ENCODE measurements at regions not wholly inside any gene's neighbourhood (a gene's known extent, or its start where the extent isn't known, plus 50 kb on each side); places are given as distances from the start of the nearest gene placed in this dataset.
A peak's percentile ranks its signal among the peaks of the same experiment; 100 is the strongest.

GRCh38 chr2:215716956-215717355, 281.1 kb upstream of the FN1 start:
- Histone ChIP-seq H3K4me1 (ENCODE audit: control insufficient read depth in 2 of 3, insufficient read depth in 2 of 3, low read depth in 1 of 3, low read length in 3 of 3) (peaks cover 0 to 10% (median 0%) of the 10 kb centered on the region in 3 donors), H3K9me3 (ENCODE audit: control insufficient read depth in 2 of 3, insufficient read depth in 1 of 3, low read length in 3 of 3) (no peaks in the 10 kb centered on the region), H3K27me3 (ENCODE audit: control insufficient read depth, insufficient read depth, low read length) (no peaks in the 10 kb centered on the region), H3K4me3 (ENCODE audit: low read length in 3 of 3) (no peak overlapping the region), H3K9ac (ENCODE audit: low read length in 3 of 3) (no peak overlapping the region), H3K27ac (ENCODE audit: low read depth in 2 of 2, low read length in 2 of 2) (no peak overlapping the region), H3K36me3 (ENCODE audit: control insufficient read depth in 2 of 3, insufficient read depth in 3 of 3, low read length in 3 of 3) (no peaks in the 10 kb centered on the region)
- intact Hi-C loops (cut with DNase I), result no loop called here
- DNase-seq (no peak), FAIRE-seq (no peak)
- TF ChIP-seq, protein P1, sequence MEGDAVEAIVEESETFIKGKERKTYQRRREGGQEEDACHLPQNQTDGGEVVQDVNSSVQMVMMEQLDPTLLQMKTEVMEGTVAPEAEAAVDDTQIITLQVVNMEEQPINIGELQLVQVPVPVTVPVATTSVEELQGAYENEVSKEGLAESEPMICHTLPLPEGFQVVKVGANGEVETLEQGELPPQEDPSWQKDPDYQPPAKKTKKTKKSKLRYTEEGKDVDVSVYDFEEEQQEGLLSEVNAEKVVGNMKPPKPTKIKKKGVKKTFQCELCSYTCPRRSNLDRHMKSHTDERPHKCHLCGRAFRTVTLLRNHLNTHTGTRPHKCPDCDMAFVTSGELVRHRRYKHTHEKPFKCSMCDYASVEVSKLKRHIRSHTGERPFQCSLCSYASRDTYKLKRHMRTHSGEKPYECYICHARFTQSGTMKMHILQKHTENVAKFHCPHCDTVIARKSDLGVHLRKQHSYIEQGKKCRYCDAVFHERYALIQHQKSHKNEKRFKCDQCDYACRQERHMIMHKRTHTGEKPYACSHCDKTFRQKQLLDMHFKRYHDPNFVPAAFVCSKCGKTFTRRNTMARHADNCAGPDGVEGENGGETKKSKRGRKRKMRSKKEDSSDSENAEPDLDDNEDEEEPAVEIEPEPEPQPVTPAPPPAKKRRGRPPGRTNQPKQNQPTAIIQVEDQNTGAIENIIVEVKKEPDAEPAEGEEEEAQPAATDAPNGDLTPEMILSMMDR (IDR thresholded peaks at IDR 0.05; ENCODE audit: borderline replicate concordance, extremely low read depth, insufficient read depth), result no peak

GRCh38 chr2:215712871-215713790, 277.3 kb upstream of the FN1 start:
- no peak for FAIRE-seq
- intact Hi-C loops (cut with DNase I), result no loop called here

DNA sequence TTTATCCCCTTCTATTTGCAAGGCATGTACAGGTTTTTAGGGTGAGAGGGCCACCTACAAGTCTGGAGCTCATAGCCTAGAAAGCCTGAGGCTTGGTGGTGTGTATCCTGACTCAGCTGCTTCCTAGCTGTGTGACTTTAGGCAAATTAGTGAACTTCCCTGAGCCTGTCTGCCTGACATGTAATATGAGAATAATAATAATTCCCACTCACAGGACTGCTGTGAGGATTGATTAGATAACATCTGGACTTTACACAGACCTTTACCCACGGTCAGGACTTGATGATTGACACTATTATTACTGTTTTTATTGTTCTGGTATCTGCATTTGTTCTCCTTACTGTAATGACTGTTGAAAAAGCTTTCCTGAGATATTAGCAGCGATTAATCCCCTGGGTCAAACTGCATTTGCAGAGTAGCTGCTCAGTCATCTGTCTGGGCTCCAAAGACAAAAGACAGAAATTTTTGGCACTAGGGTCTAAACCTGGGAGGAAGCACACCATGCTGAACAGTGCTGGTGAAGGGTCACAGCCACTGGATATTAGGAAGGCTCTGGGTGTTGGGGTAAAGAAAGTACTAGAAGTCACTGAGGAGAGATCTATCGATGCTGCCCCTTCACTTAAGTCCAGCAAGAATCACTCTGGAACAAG, 276.5 kb upstream of the FN1 start:
- DNase-seq, result peak in 2 of 5 donors; percentile 24 to 30
- intact Hi-C loops (cut with DNase I), result no loop called here
- TF ChIP-seq, protein P1 (IDR thresholded peaks at IDR 0.05; ENCODE audit: borderline replicate concordance, extremely low read depth, insufficient read depth), result no peak
- H3K4me3 ChIP-seq (ENCODE audit: low read length in 3 of 3), result no peak overlapping the region
- no peak overlapping the region for H3K9ac ChIP-seq (ENCODE audit: low read length in 3 of 3)
- H3K36me3 ChIP-seq (ENCODE audit: control insufficient read depth in 2 of 3, insufficient read depth in 3 of 3, low read length in 3 of 3), result no peaks in the 10 kb centered on the region
- H3K27me3 ChIP-seq (ENCODE audit: control insufficient read depth, insufficient read depth, low read length), result no peaks in the 10 kb centered on the region
- no peaks in the 10 kb centered on the region for H3K9me3 ChIP-seq (ENCODE audit: control insufficient read depth in 2 of 3, insufficient read depth in 1 of 3, low read length in 3 of 3)
- FAIRE-seq, result no peak
- H3K27ac ChIP-seq (ENCODE audit: low read depth in 2 of 2, low read length in 2 of 2), result no peak overlapping the region
- peaks cover 0 to 8% (median 0%) of the 10 kb centered on the region in 3 donors for H3K4me1 ChIP-seq (ENCODE audit: control insufficient read depth in 2 of 3, insufficient read depth in 2 of 3, low read depth in 1 of 3, low read length in 3 of 3)

More at GRCh38 chr2:215712871-215713790, 277.3 kb upstream of the FN1 start:
- H3K9me3 ChIP-seq (ENCODE audit: control insufficient read depth in 2 of 3, insufficient read depth in 1 of 3, low read length in 3 of 3), result no peaks in the 10 kb centered on the region
- no peaks in the 10 kb centered on the region for H3K36me3 ChIP-seq (ENCODE audit: control insufficient read depth in 2 of 3, insufficient read depth in 3 of 3, low read length in 3 of 3)
- no peak overlapping the region for H3K4me3 ChIP-seq (ENCODE audit: low read length in 3 of 3)
- H3K4me1 ChIP-seq (ENCODE audit: control insufficient read depth in 2 of 3, insufficient read depth in 2 of 3, low read depth in 1 of 3, low read length in 3 of 3), result peaks cover 0 to 10% (median 0%) of the 10 kb centered on the region in 3 donors
- DNase-seq, result peak in 2 of 5 donors; percentile 49 to 50
- no peaks in the 10 kb centered on the region for H3K27me3 ChIP-seq (ENCODE audit: control insufficient read depth, insufficient read depth, low read length)
- TF ChIP-seq, protein P1 (IDR thresholded peaks at IDR 0.05; ENCODE audit: borderline replicate concordance, extremely low read depth, insufficient read depth), result no peak
- no peak overlapping the region for H3K9ac ChIP-seq (ENCODE audit: low read length in 3 of 3)
- no peak overlapping the region for H3K27ac ChIP-seq (ENCODE audit: low read depth in 2 of 2, low read length in 2 of 2)
